IMR-90 (cell line): ENCODE measurements at regions not wholly inside any gene's neighbourhood (a gene's known extent, or its start where the extent isn't known, plus 50 kb on each side); places are given as distances from the start of the nearest gene placed in this dataset.

ENCODE experiments used
- ATAC-seq: fragments of 200-7000 bp; cut with Tn5 transposase; 2 replicates; pipeline ENCODE4 v1.9.1; 2020; ENCODE audit warnings: low read depth, mild to moderate bottlenecking, moderate library complexity
- BruUV-seq: library from RNA; stranded (reverse); fragments of 400-500 nt; replicated peaks from 2 replicates; lab custom pipeline; 2021; lab: Mats Ljungman, UMichigan
- CTCF ChIA-PET: fragments of 300-600 bp; formaldehyde crosslinking; extraction: SDS; loops from one replicate; lab custom pipeline; 2021; ENCODE audit warnings: antibody characterized with exemption; lab: Yijun Ruan, JAX
- POLR2A ChIA-PET: fragments of 300-600 bp; sonication (Branson Sonifier 250); formaldehyde crosslinking; loops from one replicate; lab custom pipeline; 2022; ENCODE audit warnings: antibody characterized with exemption; ENCODE audit not compliant: unreplicated experiment; lab: Charles Lee
- DNase-seq: peaks from one replicate; pipeline ENCODE4 v3.0.0; 2013
- H2AFZ ChIP-seq: replicated peaks from 2 replicates; pipeline ENCODE3; 2013; ENCODE audit warnings: low read length, mild to moderate bottlenecking; ENCODE audit not compliant: poor library complexity
- H2AK5ac ChIP-seq: 2 replicates; pipeline ENCODE4 v1.6.1; 2013; ENCODE audit warnings: low read depth, low read length, inconsistent platforms
- H2AK9ac ChIP-seq: replicated peaks from 2 replicates; pipeline ENCODE3; 2013; ENCODE audit warnings: mild to moderate bottlenecking, low read depth, low read length, moderate library complexity; ENCODE audit not compliant: poor library complexity
- H2BK120ac ChIP-seq: 2 replicates; pipeline ENCODE4 v1.6.1; 2013; ENCODE audit warnings: low read depth, low read length, inconsistent platforms
- H2BK15ac ChIP-seq: 3 replicates; pipeline ENCODE4 v1.6.1; 2013; ENCODE audit warnings: low read depth, low read length, inconsistent platforms
- H2BK20ac ChIP-seq: 2 replicates; pipeline ENCODE4 v1.6.1; 2013; ENCODE audit warnings: low read depth, mild to moderate bottlenecking, inconsistent platforms, low read length, moderate library complexity
- H2BK5ac ChIP-seq: 2 replicates; pipeline ENCODE4 v1.6.1; 2013; ENCODE audit warnings: mild to moderate bottlenecking, low read depth, low read length, inconsistent platforms; ENCODE audit not compliant: poor library complexity, severe bottlenecking
- H3K14ac ChIP-seq: replicated peaks from 2 replicates; pipeline ENCODE4 v1.6.1; 2013; ENCODE audit warnings: low read depth, low read length, inconsistent platforms
- H3K18ac ChIP-seq: 2 replicates; pipeline ENCODE4 v1.6.1; 2013; ENCODE audit warnings: low read depth, low read length, control low read depth
- H3K23ac ChIP-seq: 2 replicates; pipeline ENCODE4 v1.6.1; 2013; ENCODE audit warnings: low read depth, low read length, inconsistent platforms
- H3K27ac ChIP-seq: 2 replicates; pipeline ENCODE4 v1.5.1; 2013; ENCODE audit warnings: mild to moderate bottlenecking, control low read depth, low read length; ENCODE audit not compliant: insufficient read depth
- H3K27me3 ChIP-seq: 2 replicates; pipeline ENCODE4 v1.6.1; 2013; ENCODE audit warnings: low read length; ENCODE audit not compliant: control insufficient read depth, insufficient read depth
- H3K36me3 ChIP-seq: 2 replicates; pipeline ENCODE4 v1.6.1; 2013; ENCODE audit warnings: low read length, mixed read lengths; ENCODE audit not compliant: control insufficient read depth, insufficient read depth
- H3K4ac ChIP-seq: 2 replicates; pipeline ENCODE4 v1.6.1; 2013; ENCODE audit warnings: low read depth, low read length, inconsistent platforms
- H3K4me1 ChIP-seq: 2 replicates; pipeline ENCODE4 v1.6.1; 2013; ENCODE audit warnings: low read length, mixed read lengths; ENCODE audit not compliant: control insufficient read depth, insufficient read depth
- H3K4me2 ChIP-seq: 2 replicates; pipeline ENCODE4 v1.6.1; 2013; ENCODE audit warnings: low read depth, mild to moderate bottlenecking, control low read depth, low read length, moderate library complexity
- H3K4me3 ChIP-seq: 2 replicates; pipeline ENCODE4 v1.5.1; 2013; ENCODE audit warnings: low read depth, mild to moderate bottlenecking, control low read depth, low read length, moderate library complexity; ENCODE audit not compliant: insufficient read depth
- H3K56ac ChIP-seq: 2 replicates; pipeline ENCODE4 v1.6.1; 2013; ENCODE audit warnings: low read length, inconsistent platforms; ENCODE audit not compliant: insufficient read depth; ENCODE audit errors: extremely low read depth
- H3K79me1 ChIP-seq, 2 experiments: 2 replicates each; pipeline ENCODE4 v1.6.1; 2013; ENCODE audit warnings: low read length in 2 of 2, inconsistent platforms in 1 of 2, low read depth in 1 of 2
- H3K9ac ChIP-seq: 2 replicates; pipeline ENCODE4 v1.6.1; 2013; ENCODE audit warnings: low read depth, low read length, control low read depth
- H3K9me1 ChIP-seq: 2 replicates; pipeline ENCODE4 v1.6.1; 2013; ENCODE audit warnings: low read length, inconsistent platforms; ENCODE audit not compliant: insufficient read depth
- H3K9me3 ChIP-seq: 2 replicates; pipeline ENCODE4 v1.6.1; 2013; ENCODE audit warnings: low read length; ENCODE audit not compliant: control insufficient read depth, insufficient read depth
- H4K20me1 ChIP-seq: 2 replicates; pipeline ENCODE4 v1.6.1; 2013; ENCODE audit warnings: low read length, inconsistent platforms; ENCODE audit not compliant: insufficient read depth
- H4K5ac ChIP-seq: 2 replicates; pipeline ENCODE4 v1.6.1; 2013; ENCODE audit warnings: mild to moderate bottlenecking, low read depth, low read length, control low read depth
- H4K8ac ChIP-seq, 2 experiments: 2 replicates each; pipeline ENCODE4 v1.6.1; 2013; ENCODE audit warnings: low read depth in 2 of 2, low read length in 2 of 2, control low read depth in 1 of 2, inconsistent platforms in 1 of 2
- H4K91ac ChIP-seq: 2 replicates; pipeline ENCODE4 v1.6.1; 2013; ENCODE audit warnings: low read depth, low read length, inconsistent platforms; ENCODE audit not compliant: insufficient read depth
- BHLHE40 ChIP-seq: fragments of 150-350 bp; IDR thresholded peaks from 2 replicates; pipeline ENCODE4 v1.6.1; 2016; ENCODE audit warnings: mild to moderate bottlenecking, low read depth, low read length
- CEBPB ChIP-seq: IDR thresholded peaks from 2 replicates; pipeline ENCODE4 v1.6.1; 2012; ENCODE audit warnings: low read depth, low read length, improper control_type of control experiment
- CHD1 ChIP-seq: IDR thresholded peaks from 2 replicates; pipeline ENCODE4 v1.6.1; 2012; ENCODE audit warnings: low read depth, low read length, improper control_type of control experiment
- CTCF ChIP-seq: conservative IDR thresholded peaks from 2 replicates; pipeline ENCODE4 v1.5.1; 2012; ENCODE audit warnings: mild to moderate bottlenecking, low read depth, low read length, improper control_type of control experiment
- ELK1 ChIP-seq: fragments of 150-350 bp; IDR thresholded peaks from 2 replicates; pipeline ENCODE4 v1.6.1; 2016; ENCODE audit warnings: low read depth, mild to moderate bottlenecking, low read length, moderate library complexity, borderline replicate concordance
- FOS ChIP-seq: fragments of 150-350 bp; IDR thresholded peaks from 2 replicates; pipeline ENCODE4 v1.6.1; 2016; ENCODE audit warnings: low read depth, low read length
- MAFK ChIP-seq: IDR thresholded peaks from 2 replicates; pipeline ENCODE4 v1.6.1; 2012; ENCODE audit warnings: low read depth, low read length, improper control_type of control experiment
- MAZ ChIP-seq: IDR thresholded peaks from 2 replicates; pipeline ENCODE4 v1.6.1; 2012; ENCODE audit warnings: low read depth, mild to moderate bottlenecking, low read length, improper control_type of control experiment, moderate library complexity, borderline replicate concordance
- MXI1 ChIP-seq: IDR thresholded peaks from 2 replicates; pipeline ENCODE4 v1.6.1; 2012; ENCODE audit warnings: low read depth, mild to moderate bottlenecking, low read length, moderate library complexity, borderline replicate concordance
- NFE2L2 ChIP-seq: fragments of 150-350 bp; IDR thresholded peaks from 2 replicates; pipeline ENCODE4 v1.6.1; 2016; ENCODE audit warnings: low read depth, mild to moderate bottlenecking, low read length
- POLR2A ChIP-seq: IDR thresholded peaks from 2 replicates; pipeline ENCODE4 v1.6.1; 2012; ENCODE audit warnings: mild to moderate bottlenecking, low read depth, low read length
- RAD21 ChIP-seq: IDR thresholded peaks from 2 replicates; pipeline ENCODE4 v1.6.1; 2012; ENCODE audit warnings: low read length, improper control_type of control experiment
- RCOR1 ChIP-seq: IDR thresholded peaks from 2 replicates; pipeline ENCODE4 v1.6.1; 2012; ENCODE audit warnings: mild to moderate bottlenecking, low read length, improper control_type of control experiment; ENCODE audit not compliant: insufficient replicate concordance
- RFX5 ChIP-seq: IDR thresholded peaks from 2 replicates; pipeline ENCODE4 v1.8.0; 2012; ENCODE audit warnings: low read depth, mild to moderate bottlenecking, low read length, moderate library complexity
- SMC3 ChIP-seq: fragments of 150-350 bp; IDR thresholded peaks from 2 replicates; pipeline ENCODE4 v1.6.1; 2016; ENCODE audit warnings: low read depth, mild to moderate bottlenecking, antibody characterized with exemption, low read length, moderate library complexity
- USF2 ChIP-seq: fragments of 150-350 bp; IDR thresholded peaks from 2 replicates; pipeline ENCODE4 v1.6.1; 2017; ENCODE audit warnings: mild to moderate bottlenecking, antibody characterized with exemption, low read length, low read depth
- WGBS, 2 experiments: methylation state at CpG; one replicate each; pipeline versions ENCODE4 v1.1.5 to v1.1.7; 2013; ENCODE audit warnings: missing lambda C conversion rate in 2 of 2; ENCODE audit not compliant: insufficient read length in 1 of 2; ENCODE audit errors: extremely low coverage in 2 of 2; 5-methylcytosine and 5-hydroxymethylcytosine counted together
- dilution Hi-C: fragments of 300-500 bp; cut with HindIII; formaldehyde crosslinking; loops from one replicate; pipeline ENCODE4 v1.14.3; 2018; ENCODE audit warnings: low sequenced_read_pairs; ENCODE audit not compliant: unreplicated experiment
- in situ Hi-C: fragments of 300-500 bp; cut with MboI; formaldehyde crosslinking; loops from 3 replicates; pipeline ENCODE4 v1.14.3; 2019; ENCODE audit warnings: low sequenced_read_pairs, inconsistent platforms, mixed read lengths
- intact Hi-C: fragments of 100-400 bp; cut with micrococcal nuclease; formaldehyde crosslinking; loops from 2 replicates; pipeline ENCODE4 v1.10.0; 2022

GRCh38 chr2:150192701-150193100 is 294.8 kb downstream of the RND3 start:
- Histone ChIP-seq H3K4me1 (no peaks in the 10 kb centered on the region), H3K9me1 (no peaks in the 10 kb centered on the region), H3K4me3 (no peak overlapping the region), H3K9me3 (no peaks in the 10 kb centered on the region), H3K14ac (no peak overlapping the region), H3K18ac (no peak overlapping the region), H3K79me1 (no peaks in the 10 kb centered on the region), H2AFZ (no peak overlapping the region), H2AK5ac (no peak overlapping the region), H3K23ac (no peak overlapping the region), H4K8ac (no peak overlapping the region), H2BK5ac (no peak overlapping the region), H3K4me2 (no peak overlapping the region), H3K36me3 (no peaks in the 10 kb centered on the region), H4K20me1 (no peaks in the 10 kb centered on the region), H3K27me3 (no peaks in the 10 kb centered on the region), H2AK9ac (no peak overlapping the region), H2BK20ac (no peak overlapping the region), H3K4ac (no peak overlapping the region), H2BK120ac (no peak overlapping the region), H3K9ac (no peak overlapping the region), H3K56ac (no peak overlapping the region), H3K27ac (no peak overlapping the region), H4K5ac (no peak overlapping the region), H2BK15ac (no peak overlapping the region), H4K91ac (no peak overlapping the region)
- TF ChIP-seq CHD1 (no peak), CTCF (no peak), FOS (no peak), RFX5 (no peak), SMC3 (no peak), RAD21 (no peak), CEBPB (no peak), POLR2A (no peak), MXI1 (no peak), NFE2L2 (no peak), BHLHE40 (no peak), MAFK (no peak), RCOR1 (no peak), USF2 (no peak), MAZ (no peak), ELK1 (no peak)
- no CpG with 5 or more reads among the region's 6 CpGs for WGBS, 2 experiments
- DNase-seq (no peak), ATAC-seq (no peak)
- no TSS peak for BruUV-seq
- intact Hi-C loops, result no loop called here
- POLR2A ChIA-PET, result no interaction called here
- dilution Hi-C loops, result no loop called here
- in situ Hi-C loops, result no loop called here
- CTCF ChIA-PET, result no interaction called here
